HG03066 (cell line): ENCODE measurements at regions not wholly inside any gene's neighbourhood (a gene's known extent, or its start where the extent isn't known, plus 50 kb on each side); places are given as distances from the start of the nearest gene placed in this dataset.

Experiments used
- ATAC-seq: cut with Tn5 transposase; IDR thresholded peaks from one replicate; pipeline ENCODE4 v1.9.1; 2021; ENCODE audit warnings: low read depth; ENCODE audit not compliant: unreplicated experiment

- no peak for ATAC-seq
These were observed 180.9 kb downstream of the RBFOX3 start for GRCh38 chr17:79429864-79430494.

- no peak for ATAC-seq
These were observed 181.9 kb downstream of the RBFOX3 start for GRCh38 chr17:79428988-79429387.

- ATAC-seq: no peak
These were observed 183.0 kb downstream of the RBFOX3 start for GRCh38 chr17:79427621-79428539.

GRCh38 chr17:79425686-79426085, 185.2 kb downstream of the RBFOX3 start:
- no peak for ATAC-seq

- ATAC-seq: no peak
These were observed 186.2 kb downstream of the RBFOX3 start for GRCh38 chr17:79424471-79425185.

GRCh38 chr17:79423811-79424465, 186.9 kb downstream of the RBFOX3 start:
- no peak for ATAC-seq

GRCh38 chr17:79422236-79422635, 188.6 kb downstream of the RBFOX3 start:
- no peak for ATAC-seq

- no peak for ATAC-seq
These were observed 190.3 kb downstream of the RBFOX3 start for GRCh38 chr17:79420318-79421243.

- ATAC-seq: no peak
These were observed 193.3 kb downstream of the RBFOX3 start for GRCh38 chr17:79417476-79417988.

GRCh38 chr17:79415909-79416308, 194.9 kb downstream of the RBFOX3 start:
- no peak for ATAC-seq

GRCh38 chr17:79415365-79415764, 195.5 kb downstream of the RBFOX3 start:
- ATAC-seq: no peak

- no peak for ATAC-seq
These were observed 196.0 kb downstream of the RBFOX3 start for GRCh38 chr17:79414793-79415211.

- ATAC-seq: no peak
These were observed 196.6 kb downstream of the RBFOX3 start for GRCh38 chr17:79414063-79414792.

GRCh38 chr17:79413611-79414010, 197.2 kb downstream of the RBFOX3 start:
- ATAC-seq: no peak

GRCh38 chr17:79412886-79413390, 197.9 kb downstream of the RBFOX3 start:
- ATAC-seq: no peak

- ATAC-seq: no peak
These were observed 198.7 kb downstream of the RBFOX3 start for GRCh38 chr17:79412110-79412509.

GRCh38 chr17:79411419-79411818, 199.4 kb downstream of the RBFOX3 start:
- no peak for ATAC-seq

GRCh38 chr17:79410681-79411080, 200.2 kb downstream of the RBFOX3 start:
- no peak for ATAC-seq

GRCh38 chr17:79408251-79408650, 202.6 kb downstream of the RBFOX3 start:
- no peak for ATAC-seq
